A549 (cell line): ENCODE measurements at regions not wholly inside any gene's neighbourhood (a gene's known extent, or its start where the extent isn't known, plus 50 kb on each side); places are given as distances from the start of the nearest gene placed in this dataset.
A peak's percentile ranks its signal among the peaks of the same experiment; 100 is the strongest.

Experiments used
- ATAC-seq, 2 experiments: fragments of 200-7000 bp in 1 of 2; fragments of >200 bp in 1 of 2; cut with Nextera tagmentation in 1 of 2; cut with Tn5 transposase in 1 of 2; 3 replicates each; pipeline versions ENCODE4 v1.8.0 to v1.9.1; 2018 to 2020; ENCODE audit warnings: mild to moderate bottlenecking in 1 of 2, moderate library complexity in 1 of 2
- CTCF ChIA-PET: fragments of 300-600 bp; sonication (Branson Sonifier 250); formaldehyde crosslinking; extraction: SDS; loops from one replicate; lab custom pipeline; 2021; ENCODE audit warnings: antibody characterized with exemption, inconsistent platforms; lab: Yijun Ruan, JAX
- POLR2A ChIA-PET: fragments of 350-600 bp; formaldehyde crosslinking; extraction: SDS; loops from one replicate; lab custom pipeline; 2021; ENCODE audit warnings: antibody characterized with exemption, inconsistent platforms; lab: Yijun Ruan, JAX
- DNase-seq, 2 experiments: peaks; one replicate each; pipeline versions ENCODE4 v3.0.0 to v3.0.0-alpha.2; 2011 to 2016; ENCODE audit warnings: low read depth in 1 of 2, low spot score in 1 of 2
- FAIRE-seq: peaks from 2 replicates; lab custom pipeline; 2011; peaks lifted over from hg19 to GRCh38; lab: Jason Lieb, UNC
- H3K27ac ChIP-seq, 2 experiments: fragments of >200 bp; sonication (Bioruptor Twin); formaldehyde crosslinking; 3 replicates each; pipeline ENCODE4 v1.5.1; 2016 to 2017
- H3K4me1 ChIP-seq: fragments of >200 bp; sonication (Bioruptor Twin); formaldehyde crosslinking; 3 replicates; pipeline ENCODE4 v1.6.1; 2016
- H3K4me2 ChIP-seq: fragments of >200 bp; sonication (Bioruptor Twin); formaldehyde crosslinking; 3 replicates; pipeline ENCODE4 v1.6.1; 2016
- H3K4me3 ChIP-seq: fragments of >200 bp; sonication (Bioruptor Twin); formaldehyde crosslinking; 3 replicates; pipeline ENCODE4 v1.5.1; 2016
- H3K9me3 ChIP-seq: fragments of >200 bp; sonication (Bioruptor Twin); formaldehyde crosslinking; 3 replicates; pipeline ENCODE4 v1.6.1; 2016
- ATOH8 ChIP-seq: fragments of 250-450 bp; sonication (Bioruptor Pico); IDR thresholded peaks from 2 replicates; pipeline ENCODE4 v1.5.0; 2020; ENCODE audit warnings: low read depth, mild to moderate bottlenecking, moderate library complexity
- CEBPB ChIP-seq, 2 experiments: fragments of >200 bp in 1 of 2; sonication (Bioruptor Twin) in 1 of 2; formaldehyde crosslinking in 1 of 2; IDR thresholded peaks; 2 replicates each; pipeline ENCODE4 v1.6.1; 2012 to 2016
- CHD2 ChIP-seq: fragments of 150-350 bp; IDR thresholded peaks from 2 replicates; pipeline ENCODE4 v1.6.1; 2014; ENCODE audit warnings: low read length; ENCODE audit not compliant: partially characterized antibody
- CHD4 ChIP-seq: fragments of 200-600 bp; sonication (generic); IDR thresholded peaks from 2 replicates; pipeline ENCODE4 v1.6.1; 2016; ENCODE audit warnings: antibody characterized with exemption, mild to moderate bottlenecking, borderline replicate concordance
- EHF ChIP-seq: fragments of 250-450 bp; sonication (Bioruptor Pico); IDR thresholded peaks from 2 replicates; pipeline ENCODE4 v1.5.0; 2020; ENCODE audit warnings: mild to moderate bottlenecking
- EHMT2 ChIP-seq: fragments of 200-600 bp; sonication (generic); IDR thresholded peaks from 2 replicates; pipeline ENCODE4 v1.6.1; 2016; ENCODE audit warnings: antibody characterized with exemption, low read depth, mild to moderate bottlenecking, moderate library complexity
- ELK1 ChIP-seq: fragments of 150-350 bp; IDR thresholded peaks from 2 replicates; pipeline ENCODE4 v1.6.1; 2014; ENCODE audit warnings: low read depth, mild to moderate bottlenecking, low read length
- EP300 ChIP-seq, 2 experiments: fragments of >200 bp; sonication (Bioruptor Twin); formaldehyde crosslinking; IDR thresholded peaks; 2 replicates in 1 of 2; 3 replicates in 1 of 2; pipeline ENCODE4 v1.6.1; 2016 to 2017
- ESRRA ChIP-seq: fragments of 150-350 bp; IDR thresholded peaks from 2 replicates; pipeline ENCODE4 v1.6.1; 2014; ENCODE audit warnings: mild to moderate bottlenecking, low read length, borderline replicate concordance
- FOSL2 ChIP-seq, 2 experiments: fragments of 450-650 bp in 1 of 2; fragments of >200 bp in 1 of 2; sonication (Bioruptor Twin) in 1 of 2; formaldehyde crosslinking; IDR thresholded peaks; 2 replicates each; pipeline versions ENCODE4 v1.5.0 to v1.6.1; 2016 to 2020; ENCODE audit warnings: mild to moderate bottlenecking in 1 of 2, moderate library complexity in 1 of 2
- HES2 ChIP-seq: fragments of >200 bp; sonication (Bioruptor Twin); formaldehyde crosslinking; IDR thresholded peaks from 2 replicates; pipeline ENCODE4 v1.6.1; 2016
- HEYL ChIP-seq: fragments of 250-450 bp; sonication (Bioruptor Pico); IDR thresholded peaks from 2 replicates; pipeline ENCODE4 v1.8.0; 2021; ENCODE audit warnings: mild to moderate bottlenecking, moderate library complexity
- KDM1A ChIP-seq: fragments of 200-600 bp; sonication (generic); IDR thresholded peaks from 2 replicates; pipeline ENCODE4 v1.6.1; 2016; ENCODE audit warnings: low read depth, mild to moderate bottlenecking
- KDM5A ChIP-seq: fragments of 200-600 bp; sonication (generic); IDR thresholded peaks from 2 replicates; pipeline ENCODE4 v1.6.1; 2016; ENCODE audit warnings: antibody characterized with exemption, mild to moderate bottlenecking
- MAFK ChIP-seq: fragments of 450-650 bp; IDR thresholded peaks from 2 replicates; pipeline ENCODE4 v1.6.1; 2014; ENCODE audit not compliant: partially characterized antibody
- MAX ChIP-seq: IDR thresholded peaks from 2 replicates; pipeline ENCODE4 v1.6.1; 2012
- NFE2L2 ChIP-seq: fragments of 150-350 bp; conservative IDR thresholded peaks from 2 replicates; pipeline ENCODE4 v1.6.1; 2014; ENCODE audit warnings: low read length
- NPAS2 ChIP-seq: fragments of 250-450 bp; sonication (Bioruptor Pico); IDR thresholded peaks from 2 replicates; pipeline ENCODE4 v1.8.0; 2022; ENCODE audit warnings: mild to moderate bottlenecking, moderate library complexity, borderline replicate concordance
- NR3C1 ChIP-seq: fragments of >200 bp; sonication (Bioruptor Twin); formaldehyde crosslinking; IDR thresholded peaks from 3 replicates; pipeline ENCODE4 v1.6.1; 2017
- PHF8 ChIP-seq: fragments of 200-600 bp; sonication (generic); IDR thresholded peaks from 2 replicates; pipeline ENCODE4 v1.6.1; 2016; ENCODE audit warnings: low read depth, mild to moderate bottlenecking, antibody characterized with exemption, moderate library complexity, borderline replicate concordance
- POLR2A ChIP-seq: IDR thresholded peaks from 2 replicates; pipeline ENCODE4 v1.6.1; 2012; ENCODE audit warnings: mild to moderate bottlenecking, low read length
- POLR2AphosphoS2 ChIP-seq: conservative IDR thresholded peaks from 2 replicates; pipeline ENCODE4 v1.6.1; 2012; ENCODE audit warnings: low read length, improper control_type of control experiment, inconsistent platforms
- RAD21 ChIP-seq, 2 experiments: fragments of >200 bp in 1 of 2; sonication (Bioruptor Twin) in 1 of 2; formaldehyde crosslinking in 1 of 2; IDR thresholded peaks in 1 of 2; conservative IDR thresholded peaks in 1 of 2; 2 replicates in 1 of 2; 3 replicates in 1 of 2; pipeline ENCODE4 v1.6.1; 2012 to 2018; ENCODE audit warnings: inconsistent platforms in 1 of 2
- RARB ChIP-seq: fragments of 250-450 bp; sonication (Bioruptor Pico); IDR thresholded peaks from 2 replicates; pipeline ENCODE4 v1.8.0; 2021; ENCODE audit warnings: mild to moderate bottlenecking, moderate library complexity
- SMC3 ChIP-seq: fragments of >200 bp; sonication (Bioruptor Twin); formaldehyde crosslinking; IDR thresholded peaks from 3 replicates; pipeline ENCODE4 v1.6.1; 2018; ENCODE audit warnings: inconsistent platforms
- SREBF2 ChIP-seq: fragments of 450-650 bp; IDR thresholded peaks from 2 replicates; pipeline ENCODE4 v1.6.1; 2014; ENCODE audit warnings: mild to moderate bottlenecking, moderate library complexity
- TFCP2L1 ChIP-seq: fragments of 250-450 bp; sonication (Bioruptor Pico); IDR thresholded peaks from 2 replicates; pipeline ENCODE4 v1.5.0; 2021; ENCODE audit warnings: mild to moderate bottlenecking
- TP53 ChIP-seq: fragments of 250-450 bp; sonication (Bioruptor Pico); IDR thresholded peaks from 2 replicates; pipeline ENCODE4 v1.5.0; 2021; ENCODE audit warnings: mild to moderate bottlenecking, moderate library complexity
- ZFP36 ChIP-seq: fragments of 450-650 bp; IDR thresholded peaks from 2 replicates; pipeline ENCODE4 v1.6.1; 2014; ENCODE audit warnings: borderline replicate concordance; ENCODE audit not compliant: partially characterized antibody
- WGBS: methylation state at CpG from one replicate; pipeline ENCODE4 v1.1.6; 2017; ENCODE audit errors: missing lambda C conversion rate; 5-methylcytosine and 5-hydroxymethylcytosine counted together
- TF ChIP-seq, protein P1 (sequence below): IDR thresholded peaks from 2 replicates; pipeline ENCODE4 v1.6.1; 2012

- ATAC-seq (no peak), FAIRE-seq (no peak), DNase-seq (no peak)
- POLR2A ChIA-PET, result no interaction called here
- H3K27ac ChIP-seq, result no peak overlapping the region
- WGBS, result 32% methylated on average over 2 of the region's 2 CpGs
- H3K4me3 ChIP-seq, result no peak overlapping the region
- CTCF ChIA-PET, result interaction anchor here (0.6 kb wide), 1 partner anchor 194 kb away, joined by 3 read pairs; no protein-coding TSS in a partner anchor
- H3K4me2 ChIP-seq, result no peak overlapping the region
- no peak for TF ChIP-seq MAX
- TF ChIP-seq CHD4, result no peak
- no peak for TF ChIP-seq EHMT2
- no peak for TF ChIP-seq CHD2
- no peak for TF ChIP-seq MAFK
- TF ChIP-seq HEYL, result no peak
- TF ChIP-seq EP300 (IDR thresholded peaks at IDR 0.05), result no peak
- no peak for TF ChIP-seq ATOH8
- no peak for TF ChIP-seq PHF8
- no peak for TF ChIP-seq NR3C1
- no peak for TF ChIP-seq NPAS2 (CRISPR knock-in tag)
- no peak for TF ChIP-seq FOSL2 (IDR thresholded peaks at IDR 0.05)
- no peak for TF ChIP-seq FOSL2 (CRISPR knock-in tag; IDR thresholded peaks at IDR 0.05)
- TF ChIP-seq NFE2L2, result no peak
- TF ChIP-seq RAD21 (conservative IDR thresholded peaks at IDR 0.05 in 1 of 2, IDR thresholded peaks at IDR 0.05 in 1 of 2), result no peak
- no peak for TF ChIP-seq RARB (CRISPR knock-in tag)
- no peak for TF ChIP-seq HES2
- no peak for TF ChIP-seq POLR2A
- no peak for TF ChIP-seq EHF (CRISPR knock-in tag)
- TF ChIP-seq, protein P1, sequence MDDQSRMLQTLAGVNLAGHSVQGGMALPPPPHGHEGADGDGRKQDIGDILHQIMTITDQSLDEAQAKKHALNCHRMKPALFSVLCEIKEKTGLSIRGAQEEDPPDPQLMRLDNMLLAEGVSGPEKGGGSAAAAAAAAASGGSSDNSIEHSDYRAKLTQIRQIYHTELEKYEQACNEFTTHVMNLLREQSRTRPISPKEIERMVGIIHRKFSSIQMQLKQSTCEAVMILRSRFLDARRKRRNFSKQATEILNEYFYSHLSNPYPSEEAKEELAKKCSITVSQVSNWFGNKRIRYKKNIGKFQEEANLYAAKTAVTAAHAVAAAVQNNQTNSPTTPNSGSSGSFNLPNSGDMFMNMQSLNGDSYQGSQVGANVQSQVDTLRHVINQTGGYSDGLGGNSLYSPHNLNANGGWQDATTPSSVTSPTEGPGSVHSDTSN, result no peak
- no peak for TF ChIP-seq POLR2AphosphoS2
- H3K9me3 ChIP-seq, result no peaks in the 10 kb centered on the region; the same call in 1 of the 3 replicates
- no peaks in the 10 kb centered on the region; the same call in 2 of the 3 replicates for H3K4me1 ChIP-seq
These were observed 269.1 kb downstream of the NR2F1-AS1 start for GRCh38 chr5:93311881-93312280.

- Histone ChIP-seq H3K9me3 (no peaks in the 10 kb centered on the region; the same call in 2 of the 3 replicates), H3K27ac (no peak overlapping the region), H3K4me1 (no peaks in the 10 kb centered on the region; the same call in 2 of the 3 replicates), H3K4me3 (no peak overlapping the region)
- ChIA-PET POLR2A (no interaction called here), CTCF (no interaction called here)
- DNase-seq, result no peak
- no peak for ATAC-seq
- no peak for FAIRE-seq
- TF ChIP-seq SREBF2, result no peak
- TF ChIP-seq FOSL2 (IDR thresholded peaks at IDR 0.05), result no peak
- TF ChIP-seq FOSL2 (CRISPR knock-in tag; IDR thresholded peaks at IDR 0.05), result 0 out of 2 replicates have a peak, but pooled peaks have one; percentile 11
- TF ChIP-seq, all 56 proteins: peak for 1
- no peak overlapping the region for H3K4me2 ChIP-seq
These were observed 273.5 kb downstream of the NR2F1-AS1 start for GRCh38 chr5:93307557-93307956.

DNA sequence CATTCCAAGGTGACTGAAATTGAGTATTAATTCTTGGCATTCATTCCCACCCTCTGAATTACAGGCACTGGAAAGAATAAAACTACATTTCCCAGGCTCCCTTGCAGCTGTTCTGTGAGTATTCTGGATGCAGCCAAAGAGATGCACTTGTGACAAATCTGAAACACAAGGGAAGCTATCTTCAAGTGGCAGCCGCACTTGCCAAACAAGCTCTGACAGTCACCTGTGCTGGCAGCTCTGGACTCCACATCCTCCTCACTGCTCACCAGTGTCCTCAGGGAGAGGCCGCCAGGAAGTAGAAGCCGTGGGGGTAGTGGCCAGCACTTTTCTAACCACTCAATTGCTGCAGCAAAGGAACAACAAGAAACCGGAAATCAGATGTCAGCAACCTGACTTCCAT lies 275.0 kb downstream of the NR2F1-AS1 start:
- Histone ChIP-seq H3K27ac (no peak overlapping the region), H3K4me3 (no peak overlapping the region), H3K4me1 (no peaks in the 10 kb centered on the region; the same call in 2 of the 3 replicates), H3K4me2 (no peak overlapping the region), H3K9me3 (no peaks in the 10 kb centered on the region)
- no peak for DNase-seq
- ChIA-PET POLR2A (no interaction called here), CTCF (no interaction called here)
- ATAC-seq, result no peak
- no peak for FAIRE-seq
- 88% methylated on average over 4 of the region's 4 CpGs for WGBS
- TF ChIP-seq ZFP36 (no peak), KDM1A (no peak), SMC3 (no peak), PHF8 (no peak), TP53 (CRISPR knock-in tag) (no peak), TFCP2L1 (no peak), CEBPB (IDR thresholded peaks at IDR 0.05) (no peak), RAD21 (conservative IDR thresholded peaks at IDR 0.05 in 1 of 2, IDR thresholded peaks at IDR 0.05 in 1 of 2) (no peak), ESRRA (no peak), NPAS2 (CRISPR knock-in tag) (no peak), KDM5A (no peak), POLR2A (no peak), ELK1 (no peak)
